Kidney capillary endothelial cell (primary cell): ENCODE measurements at regions not wholly inside any gene's neighbourhood (a gene's known extent, or its start where the extent isn't known, plus 50 kb on each side); places are given as distances from the start of the nearest gene placed in this dataset.

ENCODE experiments used
- DNase-seq: peaks from one replicate; pipeline ENCODE4 v3.0.0-alpha.2; 2018; ENCODE audit warnings: low spot score

GRCh38 chr9:80143899-80144298 is 572.1 kb downstream of the TLE4 start:
- DNase-seq = no peak

- no peak for DNase-seq
These were observed 562.7 kb downstream of the TLE4 start for GRCh38 chr9:80134487-80134886.

GRCh38 chr9:80131627-80132026 is 559.9 kb downstream of the TLE4 start:
- no peak for DNase-seq

- DNase-seq = no peak
These were observed 556.2 kb downstream of the TLE4 start for GRCh38 chr9:80127920-80128319.

- DNase-seq = no peak
These were observed 554.0 kb downstream of the TLE4 start for GRCh38 chr9:80125731-80126264.

- DNase-seq = no peak
These were observed 545.3 kb downstream of the TLE4 start for GRCh38 chr9:80117031-80117430.

GRCh38 chr9:80114241-80114640 is 542.5 kb downstream of the TLE4 start:
- DNase-seq = no peak

- no peak for DNase-seq
These were observed 536.3 kb downstream of the TLE4 start for GRCh38 chr9:80107931-80108660.

- DNase-seq = no peak
These were observed 525.7 kb downstream of the TLE4 start for GRCh38 chr9:80097476-80097875.

- DNase-seq = no peak
These were observed 522.5 kb downstream of the TLE4 start for GRCh38 chr9:80094176-80094771.

- DNase-seq = no peak
These were observed 521.9 kb downstream of the TLE4 start for GRCh38 chr9:80093695-80094094.

- DNase-seq = no peak
These were observed 519.8 kb downstream of the TLE4 start for GRCh38 chr9:80091526-80091925.

- DNase-seq = no peak
These were observed 518.6 kb downstream of the TLE4 start for GRCh38 chr9:80090317-80090716.

- DNase-seq = no peak
These were observed 515.1 kb downstream of the TLE4 start for GRCh38 chr9:80086822-80087345.

- DNase-seq = no peak
These were observed 514.6 kb downstream of the TLE4 start for GRCh38 chr9:80086386-80086785.

GRCh38 chr9:80085668-80086067 is 513.9 kb downstream of the TLE4 start:
- no peak for DNase-seq

- no peak for DNase-seq
These were observed 510.4 kb downstream of the TLE4 start for GRCh38 chr9:80082213-80082612.

GRCh38 chr9:80078826-80079225 is 507.1 kb downstream of the TLE4 start:
- DNase-seq = no peak

GRCh38 chr9:80077059-80077458 is 505.3 kb downstream of the TLE4 start:
- no peak for DNase-seq

- no peak for DNase-seq
These were observed 504.4 kb downstream of the TLE4 start for GRCh38 chr9:80076162-80076561.

GRCh38 chr9:80074439-80074838 is 502.7 kb downstream of the TLE4 start:
- no peak for DNase-seq

- DNase-seq = no peak
These were observed 500.7 kb downstream of the TLE4 start for GRCh38 chr9:80072451-80072850.

GRCh38 chr9:80070071-80070742 is 498.4 kb downstream of the TLE4 start:
- DNase-seq = no peak
